BJ (cell line): ENCODE measurements at regions not wholly inside any gene's neighbourhood (a gene's known extent, or its start where the extent isn't known, plus 50 kb on each side); places are given as distances from the start of the nearest gene placed in this dataset.
A peak's percentile ranks its signal among the peaks of the same experiment; 100 is the strongest.
"Not testable (repeated sequence)": the region's sequence is repeated elsewhere in the genome, so short reads cannot be mapped to it uniquely, and the experiment has no call there.

Source experiments
- CTCF ChIA-PET: fragments of 350-600 bp; formaldehyde crosslinking; extraction: SDS; loops from one replicate; lab custom pipeline; 2021; ENCODE audit warnings: antibody characterized with exemption, inconsistent platforms; lab: Yijun Ruan, JAX
- POLR2A ChIA-PET: fragments of 300-600 bp; sonication (Branson Sonifier 250); formaldehyde crosslinking; extraction: SDS; loops from one replicate; lab custom pipeline; 2021; ENCODE audit warnings: antibody characterized with exemption; lab: Charles Lee
- DNase-seq: peaks from one replicate; pipeline ENCODE4 v3.0.0-alpha.2; 2011; ENCODE audit warnings: low read depth
- H3K27me3 ChIP-seq: 2 replicates; pipeline ENCODE4 v1.6.0; 2011; ENCODE audit warnings: low read length; ENCODE audit not compliant: control insufficient read depth, insufficient read depth
- H3K36me3 ChIP-seq: 2 replicates; pipeline ENCODE4 v1.5.1; 2011; ENCODE audit warnings: low read length; ENCODE audit not compliant: control insufficient read depth, insufficient read depth
- H3K4me3 ChIP-seq: 2 replicates; pipeline ENCODE4 v1.5.1; 2011; ENCODE audit warnings: low read depth, mild to moderate bottlenecking, control low read depth, low read length
- CTCF ChIP-seq: IDR thresholded peaks from 2 replicates; pipeline ENCODE4 v1.5.1; 2011; ENCODE audit warnings: low read depth, mild to moderate bottlenecking, control low read depth, inconsistent platforms, low read length, moderate library complexity; ENCODE audit not compliant: insufficient read depth

DNA sequence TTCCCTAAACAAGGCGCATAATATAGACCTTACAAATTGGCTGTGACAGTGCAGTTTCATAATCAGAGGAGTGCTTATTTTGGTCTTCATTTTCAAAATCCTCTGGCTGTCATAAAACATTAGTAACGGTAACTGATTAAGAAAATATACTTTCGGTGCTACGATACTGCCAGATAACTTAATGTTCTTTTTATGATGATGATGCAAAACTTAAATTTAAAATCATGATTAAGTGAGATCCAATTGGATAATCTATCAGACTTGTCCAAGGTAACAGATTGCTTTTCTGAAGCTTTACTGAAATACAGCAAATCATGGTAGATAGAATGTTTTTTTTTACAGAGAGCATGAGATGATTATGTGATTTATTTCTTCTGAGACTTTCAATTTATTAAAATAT, 364.2 kb upstream of the CNTN3 start:
- TF ChIP-seq CTCF: no peak
- POLR2A ChIA-PET: no interaction called here
- no peaks in the 10 kb centered on the region for H3K36me3 ChIP-seq
- no peaks in the 10 kb centered on the region for H3K27me3 ChIP-seq
- CTCF ChIA-PET: no interaction called here
- DNase-seq: no peak
- H3K4me3 ChIP-seq: no peak overlapping the region

GRCh38 chr3:74985028-74985904, 370.8 kb upstream of the CNTN3 start:
- DNase-seq, H3K4me3 ChIP-seq, H3K27me3 ChIP-seq, POLR2A ChIA-PET, H3K36me3 ChIP-seq: not testable (repeated sequence)
- CTCF ChIA-PET: interaction anchor here (0.7 kb wide), 1 partner anchor 11 kb away, joined by 3 read pairs; no protein-coding TSS in a partner anchor

- Histone ChIP-seq H3K4me3 (no peak overlapping the region), H3K36me3 (no peaks in the 10 kb centered on the region), H3K27me3 (no peaks in the 10 kb centered on the region)
- DNase-seq: no peak
- POLR2A ChIA-PET: no interaction called here
- CTCF ChIA-PET: no interaction called here
- no peak for TF ChIP-seq CTCF
Observed at GRCh38 chr3:74988095-74988494, 373.6 kb upstream of the CNTN3 start.

- DNase-seq: no peak
- TF ChIP-seq CTCF: no peak
- Histone ChIP-seq H3K4me3 (no peak overlapping the region), H3K36me3 (no peaks in the 10 kb centered on the region), H3K27me3 (no peaks in the 10 kb centered on the region)
- CTCF ChIA-PET: no interaction called here
- POLR2A ChIA-PET: no interaction called here
Observed at GRCh38 chr3:74992898-74993297, 378.4 kb upstream of the CNTN3 start.

DNA sequence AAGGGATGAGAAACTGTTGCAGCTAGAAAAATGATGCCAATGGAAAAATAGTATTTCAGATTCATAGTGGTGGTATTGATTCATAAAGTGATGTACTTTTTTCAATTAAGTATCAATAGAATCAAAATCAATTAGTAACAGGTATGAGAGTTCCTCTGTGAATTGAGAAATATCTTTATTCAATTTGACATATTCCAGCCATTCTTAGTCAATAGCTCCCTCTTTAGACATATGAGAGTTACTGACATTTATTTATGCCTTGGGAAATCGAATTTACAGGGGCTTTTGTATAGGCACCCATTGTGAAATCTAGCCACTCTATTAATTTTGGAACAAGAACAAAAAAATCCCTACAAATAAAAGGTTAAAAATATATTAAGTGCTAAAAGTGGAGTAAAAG, 386.9 kb upstream of the CNTN3 start:
- ChIA-PET CTCF (interaction anchor here (1.3 kb wide), 1 partner anchor 1133 kb away, joined by 3 read pairs; no protein-coding TSS in a partner anchor), POLR2A (no interaction called here)
- no peaks in the 10 kb centered on the region for H3K36me3 ChIP-seq
- 0 out of 2 replicates have a peak, but pooled peaks have one; percentile 6 for TF ChIP-seq CTCF
- DNase-seq: no peak
- H3K4me3 ChIP-seq: no peak overlapping the region
- H3K27me3 ChIP-seq: no peaks in the 10 kb centered on the region
